ENCODE measurements at regions not wholly inside any gene's neighbourhood (a gene's known extent, or its start where the extent isn't known, plus 50 kb on each side); places are given as distances from the start of the nearest gene placed in this dataset.
"Not testable (repeated sequence)": the region's sequence is repeated elsewhere in the genome, so short reads cannot be mapped to it uniquely, and the experiment has no call there.

GRCh38 chr3:549636-550035 lies 353.1 kb downstream of the CHL1 start:
- TF ChIP-seq ZFX (IDR thresholded peaks at IDR 0.05; ENCODE audit: borderline replicate concordance): no peak
- TF ChIP-seq CTCF (IDR thresholded peaks at IDR 0.05): no peak
- no peak overlapping the region for H3K27ac ChIP-seq

- no peak overlapping the region for H3K27ac ChIP-seq
- TF ChIP-seq ZFX (IDR thresholded peaks at IDR 0.05; ENCODE audit: borderline replicate concordance): no peak
- TF ChIP-seq CTCF (IDR thresholded peaks at IDR 0.05): no peak
Observed at GRCh38 chr3:550471-550870, 353.9 kb downstream of the CHL1 start.

GRCh38 chr3:557972-558371 lies 361.4 kb downstream of the CHL1 start:
- TF ChIP-seq CTCF (IDR thresholded peaks at IDR 0.05) (no peak), ZFX (IDR thresholded peaks at IDR 0.05; ENCODE audit: borderline replicate concordance) (no peak)
- no peak overlapping the region for H3K27ac ChIP-seq

GRCh38 chr3:567488-568185 lies 371.1 kb downstream of the CHL1 start:
- H3K27ac ChIP-seq: no peak overlapping the region
- TF ChIP-seq CTCF (IDR thresholded peaks at IDR 0.05) (no peak), ZFX (IDR thresholded peaks at IDR 0.05; ENCODE audit: borderline replicate concordance) (no peak)

GRCh38 chr3:579529-579928 lies 383.0 kb downstream of the CHL1 start:
- H3K27ac ChIP-seq: not testable (repeated sequence)

- H3K27ac ChIP-seq: not testable (repeated sequence)
Observed at GRCh38 chr3:589066-589465, 392.5 kb downstream of the CHL1 start.

GRCh38 chr3:597304-597703 lies 400.7 kb downstream of the CHL1 start:
- not testable (repeated sequence) for H3K27ac ChIP-seq

- H3K27ac ChIP-seq: not testable (repeated sequence)
Observed at GRCh38 chr3:597746-598145, 401.2 kb downstream of the CHL1 start.

- not testable (repeated sequence) for H3K27ac ChIP-seq
Observed at GRCh38 chr3:607480-607879, 410.9 kb downstream of the CHL1 start.

- H3K27ac ChIP-seq: no peak overlapping the region
- TF ChIP-seq ZFX (IDR thresholded peaks at IDR 0.05; ENCODE audit: borderline replicate concordance) (no peak), CTCF (IDR thresholded peaks at IDR 0.05) (no peak)
Observed at GRCh38 chr3:621714-622113, 425.2 kb downstream of the CHL1 start.
